Ovary (tissue), 3 donors: ENCODE measurements at regions not wholly inside any gene's neighbourhood (a gene's known extent, or its start where the extent isn't known, plus 50 kb on each side); places are given as distances from the start of the nearest gene placed in this dataset.

Experiments
- EP300 ChIP-seq: sonication (generic); formaldehyde crosslinking; IDR thresholded peaks from one replicate; pipeline ENCODE4 v1.6.1; 2017; ENCODE audit warnings: antibody characterized with exemption
- POLR2A ChIP-seq: fragments of 450-650 bp; IDR thresholded peaks from one replicate; pipeline ENCODE4 v1.6.1; 2017; ENCODE audit warnings: antibody characterized with exemption, mild to moderate bottlenecking, moderate library complexity
- TF ChIP-seq, protein P1 (sequence below), 3 donors: fragments of 450-650 bp in 2 of 3; fragments of 200-600 bp in 1 of 3; IDR thresholded peaks; one replicate each; pipeline versions ENCODE4 v1.5.1 to v1.8.0; 2016 to 2022; ENCODE audit warnings: antibody characterized with exemption in 3 of 3, mild to moderate bottlenecking in 1 of 3
- donor health status: DM: no; HTN: no; CAD: no.

- TF ChIP-seq, protein P1, sequence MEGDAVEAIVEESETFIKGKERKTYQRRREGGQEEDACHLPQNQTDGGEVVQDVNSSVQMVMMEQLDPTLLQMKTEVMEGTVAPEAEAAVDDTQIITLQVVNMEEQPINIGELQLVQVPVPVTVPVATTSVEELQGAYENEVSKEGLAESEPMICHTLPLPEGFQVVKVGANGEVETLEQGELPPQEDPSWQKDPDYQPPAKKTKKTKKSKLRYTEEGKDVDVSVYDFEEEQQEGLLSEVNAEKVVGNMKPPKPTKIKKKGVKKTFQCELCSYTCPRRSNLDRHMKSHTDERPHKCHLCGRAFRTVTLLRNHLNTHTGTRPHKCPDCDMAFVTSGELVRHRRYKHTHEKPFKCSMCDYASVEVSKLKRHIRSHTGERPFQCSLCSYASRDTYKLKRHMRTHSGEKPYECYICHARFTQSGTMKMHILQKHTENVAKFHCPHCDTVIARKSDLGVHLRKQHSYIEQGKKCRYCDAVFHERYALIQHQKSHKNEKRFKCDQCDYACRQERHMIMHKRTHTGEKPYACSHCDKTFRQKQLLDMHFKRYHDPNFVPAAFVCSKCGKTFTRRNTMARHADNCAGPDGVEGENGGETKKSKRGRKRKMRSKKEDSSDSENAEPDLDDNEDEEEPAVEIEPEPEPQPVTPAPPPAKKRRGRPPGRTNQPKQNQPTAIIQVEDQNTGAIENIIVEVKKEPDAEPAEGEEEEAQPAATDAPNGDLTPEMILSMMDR (IDR thresholded peaks at IDR 0.05): no peak
- TF ChIP-seq POLR2A (no peak), EP300 (no peak)
These were observed 169.1 kb upstream of the TBX3 start for GRCh38 chr12:114852976-114853529.
